HG03097 (cell line): ENCODE measurements at regions not wholly inside any gene's neighbourhood (a gene's known extent, or its start where the extent isn't known, plus 50 kb on each side); places are given as distances from the start of the nearest gene placed in this dataset.

Source experiments
- ATAC-seq: cut with Tn5 transposase; IDR thresholded peaks from one replicate; pipeline ENCODE4 v1.9.1; 2021; ENCODE audit not compliant: unreplicated experiment, low FRiP score

DNA sequence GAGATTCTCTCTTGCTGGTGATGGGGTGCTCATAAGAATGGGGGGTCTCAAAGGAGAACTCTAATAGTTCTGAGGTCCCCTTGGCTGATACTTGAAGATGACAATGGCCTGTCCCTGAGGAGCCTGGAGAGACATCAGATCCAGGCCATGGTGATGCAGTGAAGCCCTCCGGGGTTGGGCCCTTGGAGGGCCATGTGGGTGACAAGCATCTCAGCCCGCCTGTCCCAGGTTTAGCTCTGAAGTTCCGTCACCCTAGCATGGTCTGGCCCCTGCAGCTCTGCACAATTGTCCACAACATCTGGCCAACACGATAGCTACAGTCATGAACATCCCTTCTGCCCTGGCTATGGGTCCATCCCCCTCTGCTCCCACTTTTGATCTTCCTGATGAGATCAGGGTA is 202.8 kb upstream of the HS6ST1 start:
- ATAC-seq = no peak

- ATAC-seq = no peak
Measured at GRCh38 chr2:128522829-128523228, 204.2 kb upstream of the HS6ST1 start.

DNA sequence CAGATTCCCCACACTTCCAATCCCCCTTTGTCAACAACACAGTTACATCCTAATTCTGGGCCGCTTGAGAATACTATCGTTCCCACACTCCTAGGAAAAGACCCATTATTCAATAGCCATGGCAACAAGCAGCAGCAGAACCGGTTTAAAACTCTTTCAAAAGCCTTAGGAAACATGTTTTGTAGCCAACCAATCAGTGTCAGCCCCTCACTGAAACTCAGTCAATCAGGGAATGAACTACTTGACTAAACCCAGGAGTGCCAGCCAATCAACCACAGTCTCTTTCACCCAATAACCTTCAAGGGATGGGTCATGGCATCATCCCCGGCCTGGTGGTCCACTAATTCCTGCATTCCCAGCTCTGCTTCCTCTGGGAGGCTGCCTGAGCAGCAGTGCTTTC is 204.8 kb upstream of the HS6ST1 start:
- no peak for ATAC-seq

DNA sequence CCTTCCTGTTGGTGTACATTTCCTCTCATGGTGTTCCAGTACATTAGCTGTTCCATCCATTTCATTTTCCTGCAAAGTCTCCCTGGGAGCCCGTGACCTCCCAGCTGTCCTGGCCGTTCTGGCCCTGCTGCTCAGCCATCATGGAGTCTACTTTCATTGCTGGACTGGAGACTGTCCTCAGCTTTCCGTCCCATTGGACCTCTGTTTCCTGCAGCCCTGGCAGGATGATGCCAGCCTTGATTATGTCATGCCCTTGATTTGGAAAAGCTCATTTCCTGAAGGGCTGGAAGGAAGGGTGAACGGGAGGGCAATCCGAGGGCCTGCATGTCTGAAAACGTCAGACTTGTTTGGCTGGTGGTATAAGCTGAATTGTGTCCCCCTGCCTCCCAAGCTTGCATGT is 205.5 kb upstream of the HS6ST1 start:
- ATAC-seq = no peak

- no peak for ATAC-seq
Measured at GRCh38 chr2:128525653-128526052, 207.0 kb upstream of the HS6ST1 start.

DNA sequence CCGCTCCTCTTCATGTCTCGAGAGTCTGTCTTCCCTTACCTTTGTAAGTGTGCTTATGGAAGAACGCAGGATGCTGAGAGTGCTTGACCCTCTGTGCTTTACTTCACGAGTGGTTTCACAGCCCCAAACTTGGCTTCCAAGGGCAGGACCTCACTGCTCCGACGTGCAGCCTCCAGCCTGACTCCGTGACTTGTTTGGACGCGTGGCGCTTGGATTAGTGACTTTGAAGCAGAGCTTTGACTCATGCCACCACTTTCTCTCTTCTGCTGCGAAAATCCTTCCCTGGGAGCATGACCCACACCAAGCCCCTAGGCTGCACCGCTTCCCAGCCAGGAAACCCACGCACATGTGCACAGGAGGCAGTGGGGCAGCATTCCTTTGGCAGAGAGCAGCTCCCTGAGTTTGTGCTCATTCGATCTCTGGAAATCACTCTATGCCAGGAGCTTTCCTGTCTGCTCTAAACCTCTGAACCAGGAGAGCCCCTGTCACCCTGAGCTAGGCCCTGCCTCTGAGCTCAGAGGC is 207.8 kb upstream of the HS6ST1 start:
- ATAC-seq = no peak

GRCh38 chr2:128528133-128528532 is 209.5 kb upstream of the HS6ST1 start:
- no peak for ATAC-seq

DNA sequence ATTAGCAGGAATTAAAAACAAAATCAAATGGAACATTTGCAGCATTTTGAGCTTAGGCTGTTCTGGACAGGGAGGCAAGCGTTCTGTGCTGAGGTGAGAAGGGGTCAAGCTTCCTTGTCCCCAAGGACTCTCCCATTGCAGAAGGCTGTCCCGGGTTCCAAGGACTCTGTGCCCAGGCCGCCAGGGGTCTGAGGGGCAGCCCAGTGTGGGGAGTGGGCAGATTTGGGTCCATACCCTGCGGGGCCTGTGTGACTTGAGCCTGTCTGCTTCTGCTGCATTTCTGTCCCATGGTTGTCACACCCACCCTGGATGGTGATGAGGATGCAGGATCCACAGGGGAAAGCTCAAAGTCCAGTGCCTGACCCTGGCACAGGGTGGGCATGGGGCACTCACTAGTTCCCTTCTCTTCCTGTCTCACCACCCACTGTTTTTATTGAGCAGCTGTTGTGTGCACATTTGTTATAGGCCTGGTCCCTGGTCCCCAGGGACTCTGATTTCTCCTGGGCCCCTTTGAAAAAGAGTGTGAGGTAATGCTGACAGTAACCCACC is 211.4 kb upstream of the HS6ST1 start:
- ATAC-seq = no peak

GRCh38 chr2:128531856-128532255 is 213.2 kb upstream of the HS6ST1 start:
- ATAC-seq = no peak

- no peak for ATAC-seq
Measured at GRCh38 chr2:128533101-128533500, 214.4 kb upstream of the HS6ST1 start.

DNA sequence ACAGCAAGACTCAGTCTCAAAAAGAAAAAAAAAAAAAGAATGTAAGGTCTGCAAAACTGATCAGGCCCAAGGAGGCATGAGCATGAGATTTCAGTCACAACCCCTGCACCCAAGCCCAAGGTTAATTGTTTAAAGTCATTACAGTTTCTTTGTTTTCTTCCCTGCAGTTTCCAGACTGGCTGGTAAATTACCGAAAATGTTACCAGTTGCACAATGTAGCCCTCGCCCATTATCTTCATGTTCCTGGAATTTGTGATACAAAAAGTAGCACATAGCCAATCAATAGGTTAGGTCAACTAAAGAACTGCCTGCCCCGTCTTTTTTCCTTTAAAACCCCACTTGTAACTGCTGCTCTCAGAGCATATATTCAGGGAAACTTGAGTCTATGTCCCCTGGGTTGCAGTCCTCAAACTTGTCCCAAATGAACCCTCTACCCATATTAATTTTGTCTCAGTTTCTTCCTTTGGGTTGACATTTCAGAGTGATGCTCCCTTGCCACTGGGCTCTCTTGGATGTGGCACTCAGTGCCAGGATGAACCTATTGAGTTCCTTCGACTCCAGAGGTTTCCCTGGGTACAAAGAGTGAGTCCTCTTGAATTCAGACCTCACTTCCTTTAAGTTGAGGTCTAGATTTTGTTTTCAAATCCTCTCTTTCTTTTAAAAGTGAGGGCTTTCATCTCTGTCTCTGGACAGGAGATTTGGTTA is 216.2 kb upstream of the HS6ST1 start:
- ATAC-seq = no peak

- ATAC-seq = no peak
Measured at GRCh38 chr2:128535953-128536352, 217.3 kb upstream of the HS6ST1 start.

DNA sequence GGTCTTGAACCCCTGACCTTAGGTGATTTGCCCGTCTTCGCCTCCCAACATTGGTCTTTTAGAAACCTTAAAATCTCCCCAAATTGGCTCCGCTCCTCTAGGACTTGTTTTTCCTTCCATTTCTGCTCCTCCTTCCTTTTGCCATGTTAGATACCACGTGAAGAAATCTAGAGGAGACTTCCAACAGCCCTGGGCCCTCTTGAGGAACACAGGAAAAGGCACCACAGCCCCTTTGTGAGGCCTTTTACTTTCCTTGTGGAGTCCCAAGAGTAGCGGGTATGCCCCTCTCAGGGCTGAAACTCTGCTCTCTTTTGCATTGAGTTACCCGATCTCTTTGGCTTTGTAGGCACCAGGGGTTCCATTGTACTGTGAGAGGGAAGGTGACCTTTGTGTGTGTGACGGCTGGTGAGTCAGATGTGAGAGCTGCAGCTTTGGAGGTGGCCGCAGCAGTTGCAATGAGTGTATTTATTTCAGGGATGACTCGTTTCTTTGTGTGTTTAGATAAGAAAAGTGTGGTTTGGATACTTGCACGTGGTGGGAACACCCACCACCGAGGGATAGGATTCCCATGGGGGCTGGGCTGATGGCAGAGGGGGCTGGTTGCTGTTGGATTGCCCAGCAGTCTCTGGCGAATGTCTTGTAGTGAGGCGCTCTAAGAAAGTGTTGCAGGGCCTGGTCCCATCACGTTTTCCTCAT is 218.4 kb upstream of the HS6ST1 start:
- ATAC-seq = no peak

GRCh38 chr2:128537646-128538045 is 219.0 kb upstream of the HS6ST1 start:
- no peak for ATAC-seq

- ATAC-seq = no peak
Measured at GRCh38 chr2:128538396-128538795, 219.7 kb upstream of the HS6ST1 start.

DNA sequence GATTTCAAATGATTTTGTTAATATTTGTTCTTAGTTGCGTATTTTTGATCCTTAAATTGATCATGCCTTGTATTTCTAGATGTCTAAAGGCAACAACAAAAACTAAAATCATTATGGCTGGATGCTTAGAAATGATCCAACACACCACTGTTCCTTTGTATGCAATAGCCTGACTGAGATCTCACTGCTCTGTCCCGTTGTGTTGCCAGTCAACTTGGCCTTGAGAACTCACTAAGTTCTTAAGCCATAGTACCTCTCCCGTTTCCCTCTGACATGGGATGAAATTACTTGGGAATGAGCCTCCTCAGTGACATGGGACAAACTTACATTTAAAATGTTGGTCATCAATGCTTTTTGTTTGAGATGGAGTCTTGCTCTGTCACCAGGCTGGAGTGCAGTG is 222.0 kb upstream of the HS6ST1 start:
- ATAC-seq = no peak

- no peak for ATAC-seq
Measured at GRCh38 chr2:128541448-128541847, 222.8 kb upstream of the HS6ST1 start.

DNA sequence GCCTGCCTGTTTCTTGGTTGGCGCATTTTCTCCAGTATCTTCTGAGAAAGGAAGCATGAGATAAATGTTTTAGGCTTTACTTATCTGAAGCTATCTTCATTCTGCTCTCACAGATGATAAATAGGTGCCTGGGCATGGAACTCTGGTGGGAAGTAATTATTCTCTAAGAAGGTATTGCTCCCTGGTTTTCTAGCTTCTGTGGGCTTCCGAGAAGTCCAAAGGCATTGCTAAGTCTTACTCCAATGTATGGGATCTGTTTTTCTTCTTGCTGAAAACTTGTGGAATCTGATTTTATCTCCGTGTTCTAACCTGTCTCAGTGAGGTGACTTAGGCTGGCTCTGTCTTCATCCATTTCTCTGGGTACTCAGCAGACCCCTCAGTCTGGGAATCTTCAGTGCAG is 224.4 kb upstream of the HS6ST1 start:
- no peak for ATAC-seq

DNA sequence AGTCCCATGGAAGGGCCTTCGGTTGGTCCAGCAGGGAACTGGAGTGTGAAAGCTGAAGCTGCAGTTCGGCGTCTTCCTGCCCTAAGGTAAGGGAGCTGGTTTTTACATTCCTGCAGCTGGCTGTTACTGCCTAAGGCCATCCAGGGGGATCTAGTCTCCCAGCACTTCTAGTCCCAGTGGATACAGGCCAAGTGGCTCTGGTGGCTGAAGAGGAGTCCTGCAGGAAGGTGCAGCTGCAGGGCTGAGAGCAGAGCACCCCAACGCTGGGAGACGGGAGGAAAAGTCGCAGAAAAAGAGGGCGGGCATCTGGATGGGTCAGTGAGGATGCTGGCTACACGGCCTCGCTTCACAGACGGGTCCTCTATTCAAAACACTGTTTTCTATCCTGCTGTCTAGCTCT is 225.0 kb upstream of the HS6ST1 start:
- ATAC-seq = no peak

- ATAC-seq = no peak
Measured at GRCh38 chr2:128544321-128545037, 225.8 kb upstream of the HS6ST1 start.

DNA sequence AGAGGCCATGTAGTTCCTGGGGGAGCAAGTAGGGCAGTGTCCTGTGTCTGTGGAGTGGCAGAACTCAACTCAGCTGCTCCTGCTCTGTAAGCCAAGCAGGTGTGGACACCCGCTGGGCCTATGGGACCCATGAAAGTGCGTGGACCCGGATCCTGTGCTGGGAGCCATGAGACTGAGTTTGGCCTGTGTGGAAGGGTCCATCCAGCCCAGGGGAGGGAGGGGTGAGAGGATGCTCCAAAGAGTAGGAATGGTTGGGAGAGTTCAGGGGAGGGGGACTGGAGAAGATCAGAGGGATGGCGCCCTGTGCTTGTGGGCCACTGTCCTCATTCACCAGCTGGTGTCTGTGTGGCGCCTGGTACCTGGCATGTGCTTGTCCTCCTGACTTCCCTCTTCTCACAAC is 226.4 kb upstream of the HS6ST1 start:
- ATAC-seq = no peak
